T-helper 2 cell treated with Interferon-gamma antibody and Interleukin-4, amounts not matched to agents 100 ng/mL and 5 ng/mL, for 36 hours (primary cell): ENCODE measurements at regions not wholly inside any gene's neighbourhood (a gene's known extent, or its start where the extent isn't known, plus 50 kb on each side); places are given as distances from the start of the nearest gene placed in this dataset.
"Not testable (repeated sequence)": the region's sequence is repeated elsewhere in the genome, so short reads cannot be mapped to it uniquely, and the experiment has no call there.

Experiments used
- intact Hi-C: fragments of 100-400 bp; cut with micrococcal nuclease; formaldehyde crosslinking; loops from one replicate; pipeline ENCODE4 v1.15.1; 2023

DNA sequence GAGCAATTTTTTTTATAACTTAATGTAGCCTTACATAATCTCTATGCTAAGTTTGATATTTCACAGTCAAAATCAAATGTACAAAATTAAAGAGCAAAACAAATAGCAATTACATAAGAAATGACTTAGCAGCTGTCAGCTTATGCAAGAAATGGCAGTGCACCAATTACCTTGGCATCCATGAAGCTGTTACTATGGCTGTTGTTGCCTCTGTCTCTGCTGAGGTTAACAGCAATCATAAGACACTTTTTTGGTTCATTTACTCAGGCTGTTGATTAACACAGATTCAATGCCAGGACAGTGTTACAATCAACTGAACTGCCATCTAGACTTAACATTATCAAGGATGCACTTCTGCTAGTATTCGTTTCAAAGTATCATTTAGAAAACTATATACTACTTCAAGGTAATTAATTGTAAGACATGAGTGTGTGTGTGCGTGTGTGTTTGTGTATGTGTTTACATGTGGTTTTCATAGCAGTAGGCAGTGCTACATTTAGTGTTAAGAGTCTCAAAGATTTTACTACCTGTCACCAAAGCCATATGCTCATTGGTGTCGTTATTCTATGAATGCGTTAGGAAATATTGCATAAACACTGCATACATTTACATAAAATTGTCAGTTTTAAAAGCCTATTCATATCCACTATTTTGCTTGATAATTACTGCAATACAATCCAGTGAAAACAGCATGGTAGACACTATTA, 1084.2 kb upstream of the COX7C start:
- intact Hi-C loops: no loop called here

GRCh38 chr5:85538362-85538761, 1079.4 kb upstream of the COX7C start:
- intact Hi-C loops: no loop called here

DNA sequence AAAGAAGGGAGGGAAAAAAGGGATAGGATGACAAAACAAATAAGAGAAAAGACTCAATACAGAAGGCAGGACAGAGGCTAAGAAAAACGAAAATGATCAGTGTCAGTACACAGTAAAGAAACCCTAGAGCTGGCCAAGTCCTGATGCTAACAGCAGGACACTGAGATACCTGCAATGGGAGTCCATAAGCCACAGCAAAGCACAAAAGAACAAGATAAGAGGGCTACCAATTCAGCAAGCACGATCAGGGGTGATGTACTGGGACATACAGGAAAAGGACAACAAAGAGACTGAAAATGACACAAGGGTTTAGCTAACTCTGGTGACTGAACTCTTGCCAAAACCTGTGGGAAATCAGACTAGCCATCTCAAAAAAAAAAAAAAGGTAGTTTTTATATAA, 1072.6 kb upstream of the COX7C start:
- intact Hi-C loops: no loop called here

DNA sequence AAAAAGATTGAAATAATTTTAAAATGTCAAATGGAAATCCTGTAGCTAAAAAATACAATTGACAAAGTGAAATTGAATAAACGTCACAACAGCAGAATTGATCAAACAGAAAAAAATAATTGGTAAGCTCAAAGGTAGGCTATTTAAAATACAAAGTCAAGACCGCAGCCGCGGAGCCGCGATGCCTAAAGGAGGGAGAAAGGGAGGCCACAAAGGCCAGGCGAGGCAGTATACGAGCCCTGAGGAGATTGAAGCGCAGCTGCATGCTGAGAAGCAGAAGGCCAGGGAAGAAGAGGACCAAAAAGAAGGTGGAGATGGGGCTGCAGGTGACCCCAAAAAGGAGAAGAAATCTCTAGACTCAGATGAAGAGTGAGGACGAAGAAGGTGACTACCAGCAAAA, 1068.5 kb upstream of the COX7C start:
- intact Hi-C loops: no loop called here

DNA sequence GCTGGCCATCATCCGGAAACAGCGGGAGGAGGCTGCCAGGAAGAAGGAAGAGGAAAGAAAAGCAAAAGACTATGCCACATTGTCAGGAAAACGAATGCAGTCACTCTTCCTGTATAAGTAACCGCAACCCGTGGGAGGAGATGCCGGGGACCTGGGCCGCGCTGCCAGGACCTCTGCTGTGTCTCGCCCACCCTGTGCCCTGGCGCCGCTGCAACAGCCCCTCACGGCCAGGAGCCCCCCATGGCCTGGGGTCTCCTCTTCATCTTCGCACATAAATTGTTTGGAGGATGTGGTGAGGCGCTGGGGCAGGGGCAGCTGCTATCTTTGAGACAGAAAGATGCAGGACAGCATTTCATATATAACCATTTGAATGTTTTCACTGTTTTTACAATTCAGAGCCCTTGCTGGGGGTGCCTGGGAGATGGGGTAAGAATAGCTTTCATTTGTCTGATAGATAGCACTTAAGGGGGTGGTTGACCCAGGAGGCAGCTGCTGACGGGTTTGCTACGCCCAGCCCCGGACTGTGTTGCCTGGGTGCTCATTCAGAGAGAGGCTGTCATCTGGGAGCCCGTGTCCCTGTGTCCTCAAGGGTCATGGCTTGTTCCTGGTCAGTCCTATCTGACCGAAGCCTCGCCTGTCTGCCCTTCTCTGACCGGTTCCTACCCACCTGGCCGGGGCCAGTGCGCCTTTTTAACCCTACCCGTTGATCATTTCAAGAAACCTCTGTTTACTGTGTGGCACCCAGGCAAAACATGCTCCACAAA, 1067.7 kb upstream of the COX7C start:
- intact Hi-C loops: no loop called here

GRCh38 chr5:85556464-85556863, 1061.3 kb upstream of the COX7C start:
- intact Hi-C loops: no loop called here

DNA sequence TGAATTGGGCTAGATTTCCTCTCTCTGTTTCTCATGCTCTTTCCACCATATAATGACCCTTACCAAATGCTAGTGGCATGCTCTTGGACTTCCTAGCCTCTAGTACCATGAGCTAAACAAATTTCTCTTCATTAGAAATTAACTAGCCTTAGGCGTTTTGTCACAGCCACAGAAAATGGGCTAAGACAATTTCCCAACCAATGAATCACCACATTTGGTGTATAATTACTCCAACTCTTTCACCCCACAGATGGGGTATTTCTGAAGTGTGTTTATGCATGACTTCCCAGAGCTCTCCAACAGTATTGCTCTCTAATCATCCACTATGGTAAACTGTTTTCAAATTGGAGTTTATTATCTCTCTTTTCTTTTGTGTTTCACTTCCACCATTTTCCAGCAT, 1041.1 kb upstream of the COX7C start:
- intact Hi-C loops: no loop called here

- intact Hi-C loops: not testable (repeated sequence)
These were observed 1029.9 kb upstream of the COX7C start for GRCh38 chr5:85587806-85588205.

DNA sequence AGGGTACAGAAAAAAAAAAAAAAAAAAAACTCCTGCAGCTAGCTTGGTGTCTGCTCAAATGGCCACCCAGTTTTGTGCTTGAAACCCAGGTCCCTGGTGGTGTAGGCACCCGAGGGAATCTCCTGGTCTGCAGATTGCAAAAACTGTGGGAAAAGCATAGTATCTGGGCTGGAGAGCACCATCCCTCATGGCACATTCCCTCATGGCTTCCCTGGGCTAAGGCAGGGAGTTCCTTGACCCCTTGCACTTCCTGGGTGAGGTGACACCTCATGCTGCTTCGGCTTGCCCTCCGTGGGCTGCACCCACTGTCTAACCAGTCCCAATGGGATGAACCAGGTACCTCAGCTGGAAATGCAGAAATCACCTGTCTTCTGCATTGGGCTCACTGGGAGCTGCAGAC, 1029.5 kb upstream of the COX7C start:
- intact Hi-C loops: not testable (repeated sequence)

DNA sequence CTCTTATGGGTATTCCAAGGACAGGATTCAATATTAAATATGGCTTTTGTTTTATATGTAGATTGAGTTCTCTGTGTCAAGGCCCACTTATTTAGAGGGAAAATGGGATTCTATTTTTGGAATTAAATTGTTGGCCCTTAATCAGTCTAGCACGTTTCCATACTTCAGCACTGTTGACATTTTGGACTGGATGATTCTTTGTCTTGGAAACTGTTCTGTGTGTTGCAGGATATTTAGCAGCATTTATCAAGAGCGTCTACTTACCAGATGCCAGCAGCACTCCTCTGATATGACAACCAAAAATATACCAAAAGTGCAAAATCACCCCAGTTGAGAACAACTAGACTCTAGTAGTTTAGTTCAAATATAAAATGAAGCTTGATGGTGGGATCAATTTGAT, 1027.0 kb upstream of the COX7C start:
- intact Hi-C loops: no loop called here

- intact Hi-C loops: no loop called here
These were observed 1026.4 kb upstream of the COX7C start for GRCh38 chr5:85591311-85591710.

GRCh38 chr5:85602843-85603242, 1014.9 kb upstream of the COX7C start:
- intact Hi-C loops: no loop called here

- intact Hi-C loops: no loop called here
These were observed 1013.4 kb upstream of the COX7C start for GRCh38 chr5:85604378-85604777.

- intact Hi-C loops: no loop called here
These were observed 1013.0 kb upstream of the COX7C start for GRCh38 chr5:85604786-85605185.

DNA sequence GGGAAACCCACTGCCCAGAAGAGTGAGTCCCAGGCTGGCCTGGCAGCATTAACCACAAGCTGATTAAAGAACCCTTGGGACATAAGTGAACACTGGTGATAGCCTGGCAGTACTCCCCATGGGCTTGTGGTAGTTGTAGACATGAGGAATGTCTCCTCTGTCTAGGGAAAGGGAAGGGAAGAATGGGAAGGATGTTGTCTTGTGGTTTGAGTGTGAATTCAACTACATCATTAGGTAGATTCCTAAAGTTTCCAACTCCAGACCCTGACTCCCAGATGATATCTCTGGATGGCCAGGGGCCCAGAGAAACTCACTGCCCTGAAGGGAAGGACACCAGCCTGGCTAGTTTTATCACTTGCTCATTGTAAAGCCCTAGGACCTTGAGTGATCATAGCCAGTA, 1012.4 kb upstream of the COX7C start:
- intact Hi-C loops: no loop called here

DNA sequence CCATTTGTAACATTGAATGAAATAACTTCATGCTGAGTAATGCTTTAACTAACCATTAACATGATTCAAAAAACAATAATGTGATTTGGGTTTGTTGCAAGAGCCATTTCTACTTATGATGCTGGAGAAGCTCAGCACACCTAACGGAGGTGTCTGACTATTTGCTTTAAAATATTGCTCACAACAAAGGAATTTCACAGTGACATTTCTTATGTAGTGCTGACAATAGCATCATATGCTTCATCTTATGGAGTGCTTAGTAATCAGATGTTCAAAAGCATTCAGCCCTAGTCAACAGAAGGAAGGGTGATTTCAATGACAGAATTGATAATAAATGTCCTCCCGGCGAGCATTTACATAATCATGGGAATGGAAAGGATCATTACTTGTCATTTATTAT, 1003.3 kb upstream of the COX7C start:
- intact Hi-C loops: no loop called here

DNA sequence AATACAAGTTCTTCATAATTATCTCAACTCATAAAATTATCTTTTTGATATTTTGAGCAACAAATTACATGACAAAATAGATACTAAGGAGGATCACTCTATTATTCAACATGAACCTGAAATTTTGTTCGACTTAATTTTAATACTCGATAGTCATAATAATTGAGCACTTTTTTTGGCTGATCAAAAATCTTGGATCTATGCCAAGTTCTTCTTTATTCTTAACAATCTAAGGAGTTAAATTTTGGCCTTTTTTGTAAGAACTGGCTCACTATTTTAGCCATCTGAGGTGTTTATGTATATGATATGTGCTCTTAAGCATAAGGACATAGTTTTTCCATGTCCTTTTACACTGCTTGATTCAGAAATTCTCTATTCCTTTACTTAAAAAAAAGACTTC, 996.1 kb upstream of the COX7C start:
- intact Hi-C loops: loop anchor here (10.0 kb wide), 1 partner anchor 53 kb away; no protein-coding TSS in a partner anchor

DNA sequence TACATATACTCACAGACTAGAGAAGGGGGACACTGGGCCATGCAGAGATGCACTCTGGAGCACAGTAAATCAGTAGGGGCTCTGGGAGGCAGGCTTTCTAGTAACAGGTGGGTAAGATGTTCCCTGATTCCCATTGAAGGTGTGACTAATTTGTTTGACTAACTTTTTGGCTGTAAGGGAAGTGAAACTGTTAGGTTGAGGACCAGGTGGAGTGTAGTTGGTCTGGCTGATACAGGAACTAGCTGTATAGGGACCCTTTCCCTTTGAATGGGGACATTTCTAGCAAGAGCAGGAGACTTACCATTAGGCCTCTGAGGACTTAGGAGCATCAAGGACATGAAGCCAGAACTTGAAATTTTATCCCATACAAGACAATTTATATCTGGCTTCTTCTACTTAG, 989.6 kb upstream of the COX7C start:
- intact Hi-C loops: loop anchor here (10.0 kb wide), 1 partner anchor 47 kb away; no protein-coding TSS in a partner anchor

- intact Hi-C loops: not testable (repeated sequence)
These were observed 979.1 kb upstream of the COX7C start for GRCh38 chr5:85638495-85639125.

DNA sequence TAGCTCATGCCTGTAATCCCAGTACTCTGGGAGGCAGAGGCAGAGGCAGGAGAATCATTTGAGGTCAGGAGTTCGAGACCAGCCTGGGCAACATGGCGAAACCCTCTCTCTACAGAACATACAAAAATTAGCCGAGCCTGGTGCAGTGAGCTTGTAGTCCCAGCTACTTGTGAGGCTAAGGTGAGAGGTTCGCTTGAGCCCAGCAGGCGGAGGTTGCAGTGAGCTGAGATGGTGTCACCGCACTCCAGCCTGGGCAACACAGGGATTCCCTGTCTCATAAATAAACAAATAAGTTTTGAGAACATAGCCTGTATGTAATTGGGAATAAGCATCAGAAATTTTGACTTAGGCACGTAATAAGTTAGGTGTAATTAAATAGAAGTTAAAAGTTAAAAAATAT, 971.7 kb upstream of the COX7C start:
- intact Hi-C loops: no loop called here

DNA sequence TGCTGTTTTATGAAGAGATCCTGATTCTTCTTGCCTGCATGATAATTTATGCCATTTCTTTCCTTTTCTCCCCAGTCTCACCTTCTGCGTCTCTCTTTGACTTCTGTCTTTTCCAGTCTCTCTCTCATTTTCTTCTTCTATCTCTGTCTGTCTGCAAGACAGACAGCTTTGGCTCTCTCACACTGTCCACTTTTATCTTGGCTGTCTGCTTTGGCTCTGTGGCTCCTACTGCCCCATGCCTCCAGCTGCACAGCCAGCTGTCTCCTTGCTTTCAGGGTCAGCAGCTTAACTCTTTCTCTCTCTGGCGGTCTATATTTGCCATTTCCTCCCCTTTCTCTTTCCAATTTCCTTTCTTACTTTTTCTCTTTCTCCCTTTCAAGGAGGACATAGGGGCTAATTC, 971.1 kb upstream of the COX7C start:
- intact Hi-C loops: no loop called here

DNA sequence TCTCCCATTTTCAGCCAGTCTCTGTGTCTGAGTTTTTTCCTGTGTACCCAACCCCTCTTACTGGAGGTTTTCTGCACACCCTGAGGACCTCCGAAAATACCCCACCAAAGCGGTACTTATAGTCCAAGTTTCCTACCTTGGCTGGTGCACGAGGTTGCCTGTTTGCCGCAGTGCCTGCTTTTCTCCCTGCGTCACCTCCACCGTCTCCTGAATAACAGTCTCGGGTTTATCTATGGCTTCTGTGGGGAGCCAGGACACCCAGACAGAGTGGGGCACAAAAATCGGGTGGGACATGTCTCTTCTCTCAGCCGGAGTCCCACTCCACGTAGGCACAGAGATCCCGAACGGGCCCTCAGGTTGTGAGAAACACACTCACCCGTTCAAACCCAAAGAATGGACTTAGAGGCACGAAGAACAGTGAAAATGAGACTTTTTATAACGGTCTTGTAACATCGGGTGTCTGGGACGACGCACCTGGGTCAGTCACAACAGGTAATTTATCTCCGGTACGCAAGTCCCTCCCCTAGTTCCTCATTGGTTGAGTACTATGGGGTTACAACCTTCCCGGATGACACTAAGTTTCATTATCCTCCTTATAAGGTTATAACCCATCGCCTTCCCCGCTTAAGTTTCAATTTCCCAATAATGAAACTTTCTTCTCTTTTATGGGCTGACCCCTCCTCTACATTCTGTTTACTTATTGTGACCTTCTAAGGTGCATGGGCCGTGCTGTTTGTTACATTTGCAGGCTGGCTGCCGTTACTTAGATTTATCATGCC, 970.2 kb upstream of the COX7C start:
- intact Hi-C loops: no loop called here
